HUES48 (cell line): ENCODE measurements at regions not wholly inside any gene's neighbourhood (a gene's known extent, or its start where the extent isn't known, plus 50 kb on each side); places are given as distances from the start of the nearest gene placed in this dataset.
"Not testable (repeated sequence)": the region's sequence is repeated elsewhere in the genome, so short reads cannot be mapped to it uniquely, and the experiment has no call there.

Source experiments
- H3K27ac ChIP-seq: one replicate; pipeline ENCODE4 v1.7.0; 2013; ENCODE audit warnings: low read depth, low read length, inconsistent platforms
- H3K27me3 ChIP-seq: 2 replicates; pipeline ENCODE4 v1.6.1; 2013; ENCODE audit warnings: mild to moderate bottlenecking, low read length; ENCODE audit not compliant: control insufficient read depth, insufficient read depth
- H3K36me3 ChIP-seq: 2 replicates; pipeline ENCODE4 v1.6.1; 2013; ENCODE audit warnings: low read length; ENCODE audit not compliant: control insufficient read depth, insufficient read depth
- H3K4me1 ChIP-seq: 2 replicates; pipeline ENCODE4 v1.6.1; 2013; ENCODE audit warnings: mild to moderate bottlenecking, low read length; ENCODE audit not compliant: control insufficient read depth, insufficient read depth
- H3K4me3 ChIP-seq: 2 replicates; pipeline ENCODE4 v1.5.1; 2013; ENCODE audit warnings: mild to moderate bottlenecking, low read depth, low read length
- H3K9ac ChIP-seq: 2 replicates; pipeline ENCODE4 v1.6.1; 2013; ENCODE audit warnings: mild to moderate bottlenecking, low read depth, low read length, moderate library complexity
- H3K9me3 ChIP-seq: 2 replicates; pipeline ENCODE4 v1.6.1; 2013; ENCODE audit warnings: low read length; ENCODE audit not compliant: control insufficient read depth, insufficient read depth

DNA sequence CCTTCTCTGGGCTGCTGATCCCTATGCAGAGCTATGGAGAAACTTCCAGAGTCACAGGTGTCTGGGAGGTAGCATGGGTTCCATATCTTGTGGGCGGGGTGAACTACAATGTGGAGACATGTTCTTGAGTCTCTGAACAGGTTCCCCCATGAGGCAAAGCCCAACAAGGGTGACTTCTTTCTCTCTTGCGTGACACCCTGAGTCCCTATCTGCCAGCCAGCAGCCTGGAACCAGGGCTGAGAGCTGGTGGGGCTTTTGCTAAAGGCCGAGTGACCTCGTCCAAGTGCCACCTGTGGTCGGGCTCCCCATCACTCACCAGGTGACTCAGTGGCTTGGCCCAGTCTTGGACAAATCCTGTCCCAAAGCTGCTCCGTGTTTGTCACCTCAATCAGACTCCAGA lies 88.0 kb upstream of the ZNF536 start:
- no peaks in the 10 kb centered on the region for H3K36me3 ChIP-seq
- H3K9ac ChIP-seq = no peak overlapping the region
- H3K9me3 ChIP-seq = no peaks in the 10 kb centered on the region
- H3K27ac ChIP-seq = no peak overlapping the region
- H3K4me3 ChIP-seq = no peak overlapping the region
- H3K4me1 ChIP-seq = peaks cover 14% of the 10 kb centered on the region; the same call in 1 of the 2 replicates
- no peaks in the 10 kb centered on the region for H3K27me3 ChIP-seq

DNA sequence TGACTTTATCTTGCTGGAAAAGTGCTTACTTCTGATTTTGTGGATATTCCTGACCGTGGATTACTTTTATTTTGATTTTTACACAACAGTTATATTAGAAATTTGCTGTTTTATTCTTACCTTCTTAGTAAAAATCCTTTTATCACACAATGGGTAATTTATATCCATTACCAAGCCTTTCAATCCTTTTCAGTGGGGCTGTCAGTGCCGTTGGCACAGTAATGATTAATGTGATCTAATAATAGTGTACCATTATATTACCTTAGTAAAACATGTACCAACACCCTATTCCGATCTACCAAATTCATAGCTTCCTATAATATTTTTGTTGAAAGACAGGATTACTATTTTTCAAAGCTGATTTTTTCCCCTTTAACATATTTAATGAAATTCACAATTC lies 87.3 kb upstream of the ZNF536 start:
- no peak overlapping the region for H3K27ac ChIP-seq
- no peaks in the 10 kb centered on the region for H3K36me3 ChIP-seq
- peaks cover 14% of the 10 kb centered on the region; the same call in 1 of the 2 replicates for H3K4me1 ChIP-seq
- H3K9ac ChIP-seq = no peak overlapping the region
- H3K27me3 ChIP-seq = no peaks in the 10 kb centered on the region
- H3K4me3 ChIP-seq = no peak overlapping the region
- no peaks in the 10 kb centered on the region for H3K9me3 ChIP-seq

DNA sequence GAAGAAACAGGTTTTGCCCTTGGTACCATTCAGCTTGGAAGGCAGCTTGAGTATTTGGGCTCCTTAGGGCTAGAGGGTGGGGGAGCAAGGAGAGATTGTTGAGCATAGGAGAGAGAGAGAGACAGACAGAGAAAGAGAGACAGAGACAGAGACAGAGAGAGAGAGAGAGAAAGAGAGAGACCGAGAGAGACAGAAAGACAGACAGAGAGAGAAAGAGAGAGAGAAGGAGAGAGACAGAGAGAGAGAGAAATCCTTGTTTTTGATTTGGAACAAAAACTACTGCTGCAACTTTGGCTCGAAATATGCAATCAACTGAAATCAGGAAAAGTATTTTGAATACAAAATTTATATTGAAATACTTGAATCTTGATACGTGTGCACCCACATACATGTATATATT lies 85.8 kb upstream of the ZNF536 start:
- Histone ChIP-seq H3K4me1 (peaks cover 14% of the 10 kb centered on the region; the same call in 1 of the 2 replicates), H3K4me3 (no peak overlapping the region), H3K9me3 (no peaks in the 10 kb centered on the region), H3K36me3 (no peaks in the 10 kb centered on the region), H3K27me3 (no peaks in the 10 kb centered on the region), H3K27ac (no peak overlapping the region), H3K9ac (no peak overlapping the region)

DNA sequence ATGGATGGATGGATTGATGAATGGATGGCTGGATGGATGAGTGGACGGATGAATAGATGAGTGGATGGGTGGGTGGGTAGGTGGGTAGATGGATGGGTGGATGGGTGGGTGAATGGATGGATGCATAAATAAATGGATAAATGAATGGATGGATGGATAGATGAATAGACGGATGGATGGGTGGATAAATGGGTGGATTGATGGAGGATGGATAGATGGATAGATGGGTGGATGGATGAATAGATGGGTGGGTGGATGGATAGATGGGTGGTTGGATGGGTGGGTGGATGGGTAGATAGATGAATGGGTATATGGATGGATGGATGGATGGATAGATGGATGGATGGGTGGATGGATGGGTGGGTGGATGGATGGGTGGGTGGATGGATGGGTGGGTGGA lies 84.9 kb upstream of the ZNF536 start:
- Histone ChIP-seq H3K4me3 (no peak overlapping the region), H3K9ac (no peak overlapping the region), H3K36me3 (no peaks in the 10 kb centered on the region), H3K27ac (no peak overlapping the region), H3K4me1 (peaks cover 14% of the 10 kb centered on the region; the same call in 1 of the 2 replicates), H3K27me3 (no peaks in the 10 kb centered on the region), H3K9me3 (no peaks in the 10 kb centered on the region)

DNA sequence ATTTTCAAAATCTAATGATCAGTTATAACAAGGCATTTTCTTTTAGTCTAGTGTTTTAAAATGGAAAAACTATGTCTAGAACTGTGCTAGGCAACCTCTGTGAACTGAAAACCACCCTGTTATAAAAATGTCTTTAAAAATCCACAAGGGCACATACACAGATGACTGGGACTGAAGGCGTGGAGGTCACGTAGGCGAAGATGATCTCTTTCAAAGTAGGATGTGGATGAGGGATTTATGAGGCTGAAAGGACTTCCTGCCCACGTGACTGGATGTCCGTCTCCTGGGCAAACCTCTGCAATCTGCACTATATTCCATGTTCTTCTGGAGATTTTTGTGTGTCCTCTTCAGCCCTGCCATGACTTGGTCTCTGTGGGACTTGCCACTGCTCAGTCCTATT lies 84.2 kb upstream of the ZNF536 start:
- Histone ChIP-seq H3K4me1 (peaks cover 11% of the 10 kb centered on the region; the same call in 1 of the 2 replicates), H3K9ac (no peak overlapping the region), H3K9me3 (no peaks in the 10 kb centered on the region), H3K36me3 (no peaks in the 10 kb centered on the region), H3K27me3 (no peaks in the 10 kb centered on the region), H3K4me3 (no peak overlapping the region), H3K27ac (no peak overlapping the region)

DNA sequence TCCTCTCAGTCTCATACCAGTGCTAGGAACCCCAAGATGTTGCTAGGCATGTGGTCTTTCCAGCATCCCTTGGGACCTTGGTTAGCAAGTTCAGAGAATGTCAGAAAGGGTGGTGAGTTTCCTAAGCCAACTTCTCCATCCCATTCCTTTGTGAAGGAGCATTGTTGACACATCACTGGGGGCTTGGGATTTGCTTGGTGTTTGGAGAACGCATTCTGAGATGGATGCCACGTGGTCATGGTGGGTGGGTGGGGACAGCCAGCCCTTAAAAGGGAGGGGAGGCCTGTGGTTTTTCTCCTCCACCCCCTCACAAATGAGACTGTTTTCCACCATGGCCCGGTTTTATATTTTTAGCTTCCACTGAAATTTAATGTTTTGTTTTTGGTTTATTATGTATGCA lies 83.3 kb upstream of the ZNF536 start:
- Histone ChIP-seq H3K27ac (no peak overlapping the region), H3K9me3 (no peaks in the 10 kb centered on the region), H3K4me3 (no peak overlapping the region), H3K27me3 (no peaks in the 10 kb centered on the region), H3K36me3 (no peaks in the 10 kb centered on the region), H3K4me1 (0 out of 2 replicates have a peak, but pooled peaks cover 9% of the 10 kb centered on the region), H3K9ac (no peak overlapping the region)

DNA sequence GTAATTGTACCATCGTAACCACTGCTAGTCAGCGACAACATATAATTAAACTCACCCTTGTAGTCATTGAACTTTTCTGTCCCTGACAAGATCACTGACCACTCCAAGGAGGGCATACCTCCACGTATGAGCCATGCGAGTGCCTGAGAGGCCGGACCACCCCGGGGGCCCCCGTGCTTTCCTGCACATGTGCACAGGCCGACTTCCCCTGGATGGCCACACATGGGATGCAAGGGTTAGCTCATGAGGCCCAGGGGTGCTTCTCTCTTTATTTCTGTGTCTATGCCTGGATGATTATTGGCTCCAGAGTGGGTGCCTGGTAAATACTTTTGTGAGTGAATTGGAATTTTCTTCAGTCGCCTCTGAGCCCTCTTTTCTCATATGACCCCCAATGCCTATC lies 82.8 kb upstream of the ZNF536 start:
- H3K27me3 ChIP-seq = no peaks in the 10 kb centered on the region
- H3K4me1 ChIP-seq = 0 out of 2 replicates have a peak, but pooled peaks cover 9% of the 10 kb centered on the region
- H3K27ac ChIP-seq = no peak overlapping the region
- no peaks in the 10 kb centered on the region for H3K9me3 ChIP-seq
- no peak overlapping the region for H3K4me3 ChIP-seq
- no peak overlapping the region for H3K9ac ChIP-seq
- no peaks in the 10 kb centered on the region for H3K36me3 ChIP-seq

DNA sequence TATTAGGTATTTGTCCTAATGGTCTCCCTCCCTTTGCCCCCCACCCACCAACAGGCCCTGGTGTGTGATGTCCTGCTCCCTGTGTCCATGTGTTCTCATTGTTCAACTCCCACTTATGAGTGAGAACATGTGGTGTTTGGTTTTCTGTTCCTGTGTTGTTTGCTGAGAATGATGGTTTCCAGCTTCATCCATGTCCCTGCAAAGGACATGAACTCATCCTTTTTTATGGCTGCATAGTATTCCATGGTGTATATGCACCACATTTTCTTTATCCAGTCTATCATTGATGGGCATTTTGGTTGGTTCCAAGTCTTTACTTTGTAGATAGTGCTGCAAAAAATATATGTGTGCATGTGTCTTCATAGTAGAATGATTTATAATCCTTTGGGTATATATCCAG lies 81.4 kb upstream of the ZNF536 start:
- H3K36me3 ChIP-seq, H3K9me3 ChIP-seq, H3K4me1 ChIP-seq, H3K27me3 ChIP-seq, H3K27ac ChIP-seq, H3K4me3 ChIP-seq, H3K9ac ChIP-seq: not testable (repeated sequence)

DNA sequence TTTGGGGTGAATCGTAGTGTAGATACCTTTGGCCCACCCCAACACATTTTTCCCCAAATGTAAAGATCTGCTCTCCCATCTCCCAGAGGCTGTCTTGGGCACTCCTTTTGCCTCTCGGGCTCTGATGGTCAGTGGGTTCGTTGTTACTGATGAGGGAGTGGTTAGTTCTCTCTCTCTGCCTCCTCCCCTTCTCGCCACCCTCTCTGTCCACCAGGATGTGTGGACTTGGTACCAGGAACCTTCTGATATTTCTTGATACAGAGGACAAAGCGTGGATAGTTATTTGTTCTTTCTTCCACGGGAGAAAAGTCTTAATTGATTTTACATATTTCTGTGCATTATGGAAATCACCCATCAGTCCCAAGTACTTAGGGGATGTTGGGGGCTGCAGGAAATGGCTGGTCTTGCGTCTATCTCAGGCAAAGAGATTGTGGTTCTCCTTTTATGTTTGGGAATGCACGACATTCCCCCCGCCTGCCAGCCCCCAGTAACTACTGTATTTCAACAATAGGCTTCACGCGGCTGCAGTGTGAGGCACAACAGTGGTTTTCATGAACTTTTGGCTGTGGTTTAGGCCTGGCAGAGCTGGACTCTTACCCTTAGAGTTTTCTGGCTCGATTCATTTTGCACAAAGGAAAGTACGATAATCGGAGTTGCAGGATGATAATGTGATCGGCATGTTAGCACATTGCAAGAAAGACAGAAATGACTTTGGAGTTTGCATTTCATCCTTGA lies 79.0 kb upstream of the ZNF536 start:
- Histone ChIP-seq H3K36me3 (no peaks in the 10 kb centered on the region), H3K9me3 (no peaks in the 10 kb centered on the region), H3K27ac (no peak overlapping the region), H3K4me3 (no peak overlapping the region), H3K9ac (no peak overlapping the region), H3K4me1 (0 out of 2 replicates have a peak, but pooled peaks cover 3% of the 10 kb centered on the region), H3K27me3 (no peaks in the 10 kb centered on the region)

DNA sequence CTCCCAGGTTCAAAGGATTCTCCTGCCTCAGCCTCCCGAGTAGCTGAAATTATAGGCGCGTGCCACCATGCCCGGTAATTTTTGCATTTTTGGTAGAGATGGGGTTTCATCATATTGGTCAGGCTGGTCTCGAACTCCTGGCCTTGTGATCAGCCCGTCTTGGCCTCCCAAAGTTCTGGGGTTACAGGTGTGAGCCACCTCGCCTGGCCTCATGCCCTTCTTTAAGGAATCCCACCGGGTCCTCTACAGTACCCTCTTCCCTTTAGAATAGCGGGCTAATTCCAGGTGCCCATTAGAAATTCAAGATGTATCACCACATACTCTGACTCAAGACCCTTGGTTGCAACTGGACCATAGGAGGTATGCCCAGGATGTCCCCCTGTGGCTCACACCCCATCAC lies 74.2 kb upstream of the ZNF536 start:
- H3K9ac ChIP-seq = no peak overlapping the region
- no peak overlapping the region for H3K4me3 ChIP-seq
- H3K4me1 ChIP-seq = 0 out of 2 replicates have a peak, but pooled peaks cover 3% of the 10 kb centered on the region
- no peak overlapping the region for H3K27ac ChIP-seq
- H3K36me3 ChIP-seq = no peaks in the 10 kb centered on the region
- no peaks in the 10 kb centered on the region for H3K9me3 ChIP-seq
- H3K27me3 ChIP-seq = no peaks in the 10 kb centered on the region

DNA sequence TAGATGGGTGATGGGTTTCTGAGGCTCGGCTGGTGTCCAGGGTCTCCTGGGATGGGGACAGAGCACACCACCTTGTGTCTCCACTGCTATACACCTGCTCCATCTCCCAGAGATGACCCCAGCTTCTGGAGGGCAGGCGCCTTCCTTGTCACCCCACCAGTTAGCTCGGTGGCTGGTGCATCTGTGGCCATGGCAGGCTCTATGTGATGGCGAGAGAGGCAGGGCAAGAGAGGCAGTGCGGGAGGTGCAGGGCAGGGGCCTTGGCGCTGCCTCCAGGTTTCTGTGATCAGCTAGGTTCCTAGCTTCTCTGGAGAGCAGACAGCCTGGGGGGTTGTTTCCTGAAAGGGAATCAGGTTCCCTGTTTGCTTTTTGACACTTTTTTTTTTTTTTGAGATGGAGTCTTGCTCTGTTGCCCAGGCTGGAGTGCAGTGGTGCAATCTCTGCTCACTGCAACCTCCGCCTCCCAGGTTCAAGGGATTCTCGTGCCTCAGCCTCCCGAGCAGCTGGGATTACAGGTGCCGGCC lies 69.0 kb upstream of the ZNF536 start:
- H3K27me3 ChIP-seq = no peaks in the 10 kb centered on the region
- H3K9me3 ChIP-seq = no peaks in the 10 kb centered on the region
- no peak overlapping the region for H3K27ac ChIP-seq
- H3K9ac ChIP-seq = no peak overlapping the region
- H3K4me1 ChIP-seq = no peaks in the 10 kb centered on the region
- H3K36me3 ChIP-seq = no peaks in the 10 kb centered on the region
- no peak overlapping the region for H3K4me3 ChIP-seq
